GM21529 (cell line): ENCODE measurements at regions not wholly inside any gene's neighbourhood (a gene's known extent, or its start where the extent isn't known, plus 50 kb on each side); places are given as distances from the start of the nearest gene placed in this dataset.

ENCODE experiments used
- ATAC-seq: cut with Tn5 transposase; IDR thresholded peaks from one replicate; pipeline ENCODE4 v1.9.1; 2021; ENCODE audit not compliant: unreplicated experiment

GRCh38 chr16:60586493-60586892, 1449.7 kb downstream of the CDH8 start:
- no peak for ATAC-seq

- no peak for ATAC-seq
Observed at GRCh38 chr16:60582528-60582927, 1453.7 kb downstream of the CDH8 start.

GRCh38 chr16:60566901-60567300, 1469.3 kb downstream of the CDH8 start:
- ATAC-seq = no peak

- ATAC-seq = no peak
Observed at GRCh38 chr16:60564588-60564987, 1471.7 kb downstream of the CDH8 start.

- ATAC-seq = no peak
Observed at GRCh38 chr16:60563166-60563565, 1473.1 kb downstream of the CDH8 start.

GRCh38 chr16:60558936-60559335, 1477.3 kb downstream of the CDH8 start:
- ATAC-seq = no peak

GRCh38 chr16:60553090-60553757, 1483.0 kb downstream of the CDH8 start:
- ATAC-seq = no peak

- ATAC-seq = no peak
Observed at GRCh38 chr16:60541535-60541934, 1494.7 kb downstream of the CDH8 start.

GRCh38 chr16:60510941-60511340, 1525.3 kb downstream of the CDH8 start:
- no peak for ATAC-seq

GRCh38 chr16:60510208-60510607, 1526.0 kb downstream of the CDH8 start:
- ATAC-seq = no peak

GRCh38 chr16:60491273-60491672, 1545.0 kb downstream of the CDH8 start:
- no peak for ATAC-seq

GRCh38 chr16:60485872-60486489, 1550.3 kb downstream of the CDH8 start:
- ATAC-seq = no peak

GRCh38 chr16:60484901-60485300, 1551.3 kb downstream of the CDH8 start:
- ATAC-seq = no peak

GRCh38 chr16:60481591-60481990, 1554.6 kb downstream of the CDH8 start:
- ATAC-seq = no peak

- ATAC-seq = no peak
Observed at GRCh38 chr16:60478810-60479209, 1557.4 kb downstream of the CDH8 start.

- no peak for ATAC-seq
Observed at GRCh38 chr16:60463986-60464385, 1572.3 kb downstream of the CDH8 start.

- no peak for ATAC-seq
Observed at GRCh38 chr16:60459463-60459862, 1576.8 kb downstream of the CDH8 start.

GRCh38 chr16:60458255-60458654, 1578.0 kb downstream of the CDH8 start:
- no peak for ATAC-seq

GRCh38 chr16:60452646-60453045, 1583.6 kb downstream of the CDH8 start:
- no peak for ATAC-seq

- ATAC-seq = no peak
Observed at GRCh38 chr16:60438894-60439293, 1597.3 kb downstream of the CDH8 start.

- ATAC-seq = no peak
Observed at GRCh38 chr16:60432472-60432871, 1603.8 kb downstream of the CDH8 start.

GRCh38 chr16:60419859-60420258, 1616.4 kb downstream of the CDH8 start:
- ATAC-seq = no peak

GRCh38 chr16:60414613-60415012, 1621.6 kb downstream of the CDH8 start:
- ATAC-seq = no peak
